Spleen (tissue), 11 donors: ENCODE measurements at regions not wholly inside any gene's neighbourhood (a gene's known extent, or its start where the extent isn't known, plus 50 kb on each side); places are given as distances from the start of the nearest gene placed in this dataset.

ENCODE experiments used
- DNase-seq: peaks from one replicate; pipeline ENCODE4 v3.0.0-alpha.2; 2020
- H3K27ac ChIP-seq, 8 donors: fragments of 200-600 bp; sonication (generic) in 7 of 8; 1 replicate in 4 of 8; 2 replicates in 4 of 8; pipeline versions ENCODE4 v1.5.0 to v1.8.0; 2016 to 2021; ENCODE audit warnings: inconsistent platforms in 4 of 8, mild to moderate bottlenecking in 4 of 8, moderate library complexity in 1 of 8
- H3K27me3 ChIP-seq, 7 donors: fragments of 200-600 bp; sonication (generic) in 6 of 7; replicated peaks in 1 of 7; 1 replicate in 4 of 7; 2 replicates in 3 of 7; pipeline versions ENCODE4 v1.5.0 to v1.8.0; 2016 to 2021; ENCODE audit warnings: inconsistent platforms in 3 of 7, mild to moderate bottlenecking in 1 of 7
- H3K36me3 ChIP-seq, 6 donors: fragments of 200-600 bp; sonication (generic) in 5 of 6; 1 replicate in 4 of 6; 2 replicates in 2 of 6; pipeline versions ENCODE4 v1.5.0 to v1.8.0; 2016 to 2021; ENCODE audit warnings: inconsistent platforms in 2 of 6
- H3K4me1 ChIP-seq, 6 donors: fragments of 200-600 bp; sonication (generic) in 5 of 6; 1 replicate in 3 of 6; 2 replicates in 3 of 6; pipeline versions ENCODE4 v1.5.0 to v1.8.0; 2016 to 2021; ENCODE audit warnings: inconsistent platforms in 3 of 6
- H3K4me3 ChIP-seq, 8 donors: fragments of 200-600 bp; sonication (generic) in 7 of 8; 1 replicate in 4 of 8; 2 replicates in 4 of 8; pipeline versions ENCODE4 v1.5.0 to v1.8.0; 2016 to 2021; ENCODE audit warnings: inconsistent platforms in 4 of 8, mild to moderate bottlenecking in 4 of 8, moderate library complexity in 2 of 8
- H3K9me3 ChIP-seq, 8 donors: fragments of 200-600 bp; sonication (generic) in 7 of 8; 1 replicate in 4 of 8; 2 replicates in 4 of 8; pipeline versions ENCODE4 v1.5.0 to v1.8.0; 2016 to 2021; ENCODE audit warnings: inconsistent platforms in 4 of 8
- CTCF ChIP-seq, 11 experiments: fragments of 200-600 bp in 7 of 11; fragments of 450-650 bp in 4 of 11; sonication (generic) in 4 of 11; IDR thresholded peaks in 8 of 11; conservative IDR thresholded peaks in 3 of 11; 1 replicate in 7 of 11; 2 replicates in 4 of 11; pipeline versions ENCODE4 v1.4.0 to v1.8.0; 2016 to 2021; ENCODE audit warnings: antibody characterized with exemption in 11 of 11, inconsistent platforms in 4 of 11, mild to moderate bottlenecking in 1 of 11
- POLR2A ChIP-seq, 3 donors: fragments of 450-650 bp; IDR thresholded peaks; one replicate each; pipeline ENCODE4 v1.5.1; 2017; ENCODE audit warnings: antibody characterized with exemption in 3 of 3, mild to moderate bottlenecking in 1 of 3
- POLR2AphosphoS5 ChIP-seq, 3 donors: sonication (generic); formaldehyde crosslinking; IDR thresholded peaks; one replicate each; pipeline ENCODE4 v1.5.1; 2017; ENCODE audit warnings: antibody characterized with exemption in 3 of 3
- WGBS, 5 donors: extraction: QIAGEN DNeasy Blood & Tissue Kit in 3 of 5; methylation state at CpG; one replicate each; pipeline versions ENCODE4 v1.1.5 to v1.1.7; 2013 to 2018; 5-methylcytosine and 5-hydroxymethylcytosine counted together
- intact Hi-C: fragments of 100-400 bp; cut with DNase I; formaldehyde crosslinking; loops from one replicate; pipeline ENCODE4 v1.15.0; 2023; ENCODE audit warnings: low total_unique reads
- donor health status: healthy with polysubstance abuse.
- donor health status: DM: no; HTN: no; CAD: no; lungs with moderate emphysema.
- donor health status: DM: no; HTN: no; CAD: no.
- donor health status: Bipolar disorder and iron deficiency.
- donor health status: healthy.
- donor health status: DM: no; HTN: no; CAD: no.
- donor health status: DM: yes; HTN: yes; CAD: no.

GRCh38 chr7:27316311-27316710 is 73.7 kb downstream of the EVX1 start:
- peaks cover 0 to 6% (median 0%) of the 10 kb centered on the region in 7 donors for H3K27me3 ChIP-seq
- no peaks in the 10 kb centered on the region for H3K36me3 ChIP-seq
- H3K4me3 ChIP-seq, result no peak overlapping the region
- no peak for DNase-seq
- WGBS, 5 donors, result 34 to 71% (median 57%) methylated on average over 3 of the region's 3 CpGs
- intact Hi-C loops, result no loop called here
- no peak for TF ChIP-seq POLR2AphosphoS5 (IDR thresholded peaks at IDR 0.05)
- TF ChIP-seq CTCF (IDR thresholded peaks at IDR 0.05 in 8 of 11, conservative IDR thresholded peaks at IDR 0.05 in 3 of 11), result no peak
- TF ChIP-seq POLR2A (IDR thresholded peaks at IDR 0.05), result no peak
- H3K4me1 ChIP-seq, result peaks cover 0 to 18% (median 9%) of the 10 kb centered on the region in 6 donors
- H3K9me3 ChIP-seq, result peaks cover 0 to 19% (median 11%) of the 10 kb centered on the region in 8 donors
- H3K27ac ChIP-seq, result peak overlapping the region in 2 of 8 donors; percentile 11 to 28

DNA sequence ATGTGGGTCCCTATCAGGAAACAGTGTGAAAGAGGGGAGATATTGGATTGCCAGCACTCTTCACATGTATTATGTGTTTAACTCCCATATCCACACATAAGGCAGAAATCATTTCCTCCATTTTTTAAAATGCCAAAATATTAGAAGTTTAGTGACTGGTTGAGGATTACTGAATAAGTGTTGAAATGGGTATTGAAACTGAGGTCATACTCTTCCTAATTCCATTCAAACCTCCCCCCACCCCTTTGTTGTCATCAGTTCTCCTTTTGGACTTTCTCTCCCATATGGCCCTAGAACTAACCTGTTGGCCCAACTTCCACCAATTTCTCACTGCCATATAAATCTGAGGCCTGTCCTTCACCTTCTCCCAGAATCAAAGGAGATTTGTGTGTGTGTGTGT is 81.6 kb downstream of the EVX1 start:
- DNase-seq, result no peak
- Histone ChIP-seq H3K4me1 (no peaks in the 10 kb centered on the region), H3K9me3 (peaks cover 0 to 5% (median under 1%) of the 10 kb centered on the region in 8 donors), H3K4me3 (no peak overlapping the region), H3K36me3 (no peaks in the 10 kb centered on the region), H3K27me3 (peaks cover 0 to 9% (median 0%) of the 10 kb centered on the region in 7 donors), H3K27ac (no peak overlapping the region)
- intact Hi-C loops, result no loop called here
- TF ChIP-seq POLR2AphosphoS5 (IDR thresholded peaks at IDR 0.05), result no peak
- no peak for TF ChIP-seq CTCF (IDR thresholded peaks at IDR 0.05 in 8 of 11, conservative IDR thresholded peaks at IDR 0.05 in 3 of 11)
- TF ChIP-seq POLR2A (IDR thresholded peaks at IDR 0.05), result no peak

GRCh38 chr7:27329909-27330308 is 87.3 kb downstream of the EVX1 start:
- H3K4me3 ChIP-seq, result no peak overlapping the region
- H3K9me3 ChIP-seq, result peaks cover 0 to 23% (median 18%) of the 10 kb centered on the region in 8 donors
- TF ChIP-seq POLR2A (IDR thresholded peaks at IDR 0.05) (no peak), CTCF (IDR thresholded peaks at IDR 0.05 in 8 of 11, conservative IDR thresholded peaks at IDR 0.05 in 3 of 11) (no peak), POLR2AphosphoS5 (IDR thresholded peaks at IDR 0.05) (no peak)
- WGBS, 5 donors, result 32 to 53% (median 36%) methylated on average over 1 of the region's 1 CpG
- no peak overlapping the region for H3K27ac ChIP-seq
- no peaks in the 10 kb centered on the region for H3K36me3 ChIP-seq
- intact Hi-C loops, result no loop called here
- no peaks in the 10 kb centered on the region for H3K4me1 ChIP-seq
- no peak for DNase-seq
- no peaks in the 10 kb centered on the region for H3K27me3 ChIP-seq

GRCh38 chr7:27339478-27339877 is 96.9 kb downstream of the EVX1 start:
- Histone ChIP-seq H3K27ac (peak overlapping the region in 4 of 8 donors; percentile 38 to 66 (median 54)), H3K9me3 (no peaks in the 10 kb centered on the region), H3K4me1 (no peaks in the 10 kb centered on the region), H3K36me3 (no peaks in the 10 kb centered on the region), H3K4me3 (no peak overlapping the region), H3K27me3 (no peaks in the 10 kb centered on the region)
- intact Hi-C loops, result no loop called here
- TF ChIP-seq POLR2AphosphoS5 (IDR thresholded peaks at IDR 0.05) (no peak), CTCF (IDR thresholded peaks at IDR 0.05 in 8 of 11, conservative IDR thresholded peaks at IDR 0.05 in 3 of 11) (no peak), POLR2A (IDR thresholded peaks at IDR 0.05) (no peak)
- 26 to 37% (median 32%) methylated on average over 2 of the region's 2 CpGs for WGBS, 5 donors
- DNase-seq, result no peak
